B cell (primary cell): ENCODE measurements at regions not wholly inside any gene's neighbourhood (a gene's known extent, or its start where the extent isn't known, plus 50 kb on each side); places are given as distances from the start of the nearest gene placed in this dataset.

Source experiments
- ATAC-seq: fragments of 200-7000 bp; cut with Tn5 transposase; one replicate; pipeline ENCODE4 v1.10.0; 2021; ENCODE audit warnings: low read depth, mild to moderate bottlenecking, moderate number of reproducible peaks, moderate library complexity
- CTCF ChIA-PET: fragments of 350-600 bp; sonication (Branson Sonifier 250); formaldehyde crosslinking; loops from one replicate; lab custom pipeline; 2021; ENCODE audit warnings: antibody characterized with exemption, inconsistent platforms; lab: Charles Lee
- POLR2A ChIA-PET: fragments of 350-600 bp; sonication (Branson Sonifier 250); formaldehyde crosslinking; loops from one replicate; lab custom pipeline; 2021; ENCODE audit warnings: antibody characterized with exemption; lab: Charles Lee
- DNase-seq: peaks from one replicate; pipeline ENCODE4 v3.0.0; 2013
- H2AFZ ChIP-seq: 2 replicates; pipeline ENCODE4 v1.6.1; 2012; ENCODE audit warnings: mild to moderate bottlenecking, low read depth, low read length; ENCODE audit not compliant: insufficient read depth, poor library complexity, severe bottlenecking
- H3K27ac ChIP-seq, 2 donors: 1 replicate in 1 of 2; 2 replicates in 1 of 2; pipeline ENCODE4 v1.5.1; 2012 to 2013; ENCODE audit warnings: low read length in 2 of 2, mild to moderate bottlenecking in 2 of 2, moderate library complexity in 1 of 2
- H3K27me3 ChIP-seq, 4 experiments: fragments of 200-600 bp in 1 of 4; sonication (generic) in 1 of 4; replicated peaks in 1 of 4; 1 replicate in 2 of 4; 2 replicates in 2 of 4; pipeline versions ENCODE4 v1.6.1 to v1.7.0; 2013 to 2016; ENCODE audit warnings: low read length in 3 of 4, mild to moderate bottlenecking in 2 of 4, mixed read lengths in 1 of 4, moderate library complexity in 1 of 4; ENCODE audit not compliant: insufficient read depth in 4 of 4, control insufficient read depth in 3 of 4; ENCODE audit errors: control extremely low read depth in 1 of 4
- H3K36me3 ChIP-seq, 2 experiments: replicated peaks in 1 of 2; 1 replicate in 1 of 2; 2 replicates in 1 of 2; pipeline versions ENCODE4 v1.6.1 to v1.7.1; 2013; ENCODE audit warnings: low read length in 1 of 2; ENCODE audit not compliant: insufficient read depth in 2 of 2, control insufficient read depth in 1 of 2; ENCODE audit errors: control extremely low read depth in 1 of 2, extremely low read depth in 1 of 2
- H3K4me1 ChIP-seq, 2 donors: fragments of 200-600 bp in 1 of 2; sonication (generic) in 1 of 2; 1 replicate in 1 of 2; 2 replicates in 1 of 2; pipeline versions ENCODE4 v1.5.1 to v1.6.1; 2013 to 2017; ENCODE audit warnings: low read length in 2 of 2; ENCODE audit not compliant: control insufficient read depth in 2 of 2, insufficient read depth in 2 of 2
- H3K4me2 ChIP-seq: replicated peaks from 2 replicates; pipeline ENCODE3; 2012; ENCODE audit warnings: mild to moderate bottlenecking, low read depth, low read length; ENCODE audit not compliant: poor library complexity, severe bottlenecking
- H3K4me3 ChIP-seq, 5 experiments: fragments of 200-600 bp in 1 of 5; sonication (generic) in 1 of 5; 1 replicate in 3 of 5; 2 replicates in 2 of 5; pipeline versions ENCODE4 v1.5.1 to v1.7.0; 2011 to 2016; ENCODE audit warnings: low read length in 4 of 5, mild to moderate bottlenecking in 4 of 5, low read depth in 2 of 5, control low read depth in 1 of 5, moderate library complexity in 1 of 5; ENCODE audit not compliant: insufficient read depth in 1 of 5; ENCODE audit errors: control extremely low read depth in 1 of 5, extremely low read depth in 1 of 5
- H3K79me2 ChIP-seq: fragments of 200-600 bp; sonication (generic); one replicate; pipeline ENCODE4 v1.6.0; 2016; ENCODE audit warnings: low read length; ENCODE audit not compliant: control insufficient read depth, insufficient read depth
- H3K9ac ChIP-seq: fragments of 200-600 bp; sonication (generic); 2 replicates; pipeline ENCODE4 v1.6.1; 2017; ENCODE audit warnings: mild to moderate bottlenecking, low read length, moderate library complexity
- H3K9me3 ChIP-seq, 3 donors: one replicate each; pipeline versions ENCODE4 v1.6.1 to v1.7.1; 2013; ENCODE audit warnings: low read length in 2 of 3; ENCODE audit not compliant: control insufficient read depth in 2 of 3, insufficient read depth in 1 of 3; ENCODE audit errors: control extremely low read depth in 1 of 3
- H4K20me1 ChIP-seq: 2 replicates; pipeline ENCODE4 v1.6.0; 2012; ENCODE audit warnings: mild to moderate bottlenecking, low read length; ENCODE audit not compliant: insufficient read depth, control insufficient read depth, poor library complexity, severe bottlenecking
- H3K27ac Mint-ChIP-seq: one replicate; pipeline ENCODE4 v1.8.0; 2021; ENCODE audit warnings: mixed read lengths
- H3K27me3 Mint-ChIP-seq: one replicate; pipeline ENCODE4 v1.8.0; 2021; ENCODE audit warnings: mixed read lengths
- H3K4me1 Mint-ChIP-seq: one replicate; pipeline ENCODE4 v1.8.0; 2021; ENCODE audit warnings: mixed read lengths
- H3K4me3 Mint-ChIP-seq: one replicate; pipeline ENCODE4 v1.8.0; 2021; ENCODE audit warnings: mixed read lengths
- H3K9me3 Mint-ChIP-seq: one replicate; pipeline ENCODE4 v1.8.0; 2022; ENCODE audit warnings: mixed read lengths; ENCODE audit not compliant: insufficient read depth
- CTCF ChIP-seq: fragments of 200-600 bp; IDR thresholded peaks from one replicate; pipeline ENCODE4 v1.8.0; 2022; ENCODE audit warnings: antibody characterized with exemption, mild to moderate bottlenecking
- EZH2 ChIP-seq: IDR thresholded peaks from 2 replicates; pipeline ENCODE4 v1.6.1; 2012; ENCODE audit warnings: borderline replicate concordance, low read depth, mild to moderate bottlenecking, moderate library complexity, low read length; ENCODE audit not compliant: insufficient read depth, poor library complexity, severe bottlenecking
- WGBS: methylation state at CpG from one replicate; pipeline ENCODE4 v1.1.5; 2013; ENCODE audit warnings: missing lambda C conversion rate; ENCODE audit not compliant: insufficient coverage; 5-methylcytosine and 5-hydroxymethylcytosine counted together
- intact Hi-C: fragments of 100-400 bp; cut with micrococcal nuclease; formaldehyde crosslinking; loops from one replicate; pipeline ENCODE4 v1.10.0; 2022

DNA sequence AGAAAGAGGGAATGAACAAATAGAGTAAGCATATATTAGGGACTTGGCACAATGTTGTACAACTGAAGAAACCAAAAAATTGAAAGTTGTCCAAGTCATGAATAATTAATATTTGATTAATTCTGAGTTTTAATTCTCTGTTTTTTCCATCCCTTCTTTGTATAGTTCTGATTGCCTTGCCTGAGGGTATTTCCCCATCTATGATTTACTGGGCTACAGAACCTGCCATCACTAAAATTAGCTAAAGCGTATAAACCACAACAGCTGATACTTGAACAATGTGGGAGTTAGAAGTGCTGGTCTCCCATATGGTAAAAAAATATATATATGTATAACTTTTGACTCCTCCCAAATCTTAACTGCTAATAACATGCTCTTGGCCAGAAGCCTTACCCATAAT, 1253.5 kb upstream of the CDH6 start:
- intact Hi-C loops: no loop called here
- Histone ChIP-seq H3K27me3 (no peaks in the 10 kb centered on the region), H3K4me1 (no peaks in the 10 kb centered on the region), H3K9ac (no peak overlapping the region), H3K4me2 (no peak overlapping the region), H3K4me3 (no peak overlapping the region), H2AFZ (no peak overlapping the region), H3K27ac (no peak overlapping the region), H3K36me3 (no peaks in the 10 kb centered on the region), H3K79me2 (no peaks in the 10 kb centered on the region), H3K9me3 (no peaks in the 10 kb centered on the region), H4K20me1 (no peaks in the 10 kb centered on the region)
- Mint-ChIP-seq H3K9me3 (peaks cover 2% of the 10 kb centered on the region), H3K4me3 (no peak overlapping the region), H3K27me3 (no peaks in the 10 kb centered on the region), H3K27ac (no peak overlapping the region), H3K4me1 (no peaks in the 10 kb centered on the region)
- WGBS: no CpG with 5 or more reads among the region's 1 CpG
- ChIA-PET POLR2A (no interaction called here), CTCF (no interaction called here)
- ATAC-seq (no peak), DNase-seq (no peak)
- TF ChIP-seq CTCF: no peak
- TF ChIP-seq EZH2: no peak

DNA sequence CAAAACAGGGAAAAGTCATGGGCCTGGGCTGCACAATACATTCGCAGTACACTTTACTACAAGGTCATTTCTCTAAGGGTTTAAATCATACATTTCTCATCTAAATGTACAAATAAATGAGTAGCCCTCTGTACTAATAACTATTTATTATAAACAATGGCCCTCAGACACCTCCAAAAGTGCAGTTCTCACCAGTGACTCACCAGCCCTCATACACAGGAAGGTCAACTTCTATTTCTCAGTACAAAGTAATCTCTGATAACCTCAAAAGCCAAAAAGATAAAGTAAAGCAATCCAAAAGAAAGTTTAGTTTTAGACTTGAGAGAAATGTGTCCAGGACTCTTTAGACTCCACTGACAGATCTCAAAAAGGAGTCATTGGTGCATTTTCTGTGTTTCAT, 1258.1 kb upstream of the CDH6 start:
- ChIA-PET POLR2A (no interaction called here), CTCF (no interaction called here)
- Histone ChIP-seq H3K4me2 (no peak overlapping the region), H3K4me1 (no peaks in the 10 kb centered on the region), H3K9ac (no peak overlapping the region), H3K27me3 (no peaks in the 10 kb centered on the region), H2AFZ (no peak overlapping the region), H4K20me1 (no peaks in the 10 kb centered on the region), H3K27ac (no peak overlapping the region), H3K36me3 (no peaks in the 10 kb centered on the region), H3K79me2 (no peaks in the 10 kb centered on the region), H3K9me3 (peaks cover 0 to 3% (median 0%) of the 10 kb centered on the region in 3 donors), H3K4me3 (no peak overlapping the region)
- H3K27me3 Mint-ChIP-seq: no peaks in the 10 kb centered on the region
- H3K4me1 Mint-ChIP-seq: no peaks in the 10 kb centered on the region
- DNase-seq (no peak), ATAC-seq (no peak)
- H3K9me3 Mint-ChIP-seq: peaks cover 3% of the 10 kb centered on the region
- WGBS: no CpG with 5 or more reads among the region's 1 CpG
- no peak overlapping the region for H3K4me3 Mint-ChIP-seq
- intact Hi-C loops: no loop called here
- H3K27ac Mint-ChIP-seq: no peak overlapping the region
- no peak for TF ChIP-seq EZH2
